OCI-LY1 (cell line): ENCODE measurements at regions not wholly inside any gene's neighbourhood (a gene's known extent, or its start where the extent isn't known, plus 50 kb on each side); places are given as distances from the start of the nearest gene placed in this dataset.

ENCODE experiments used
- CTCF ChIP-seq: fragments of 200-600 bp; sonication (generic), shearing (Covaris generic); IDR thresholded peaks from 2 replicates; pipeline ENCODE4 v1.5.1; 2017; ENCODE audit warnings: mild to moderate bottlenecking, antibody characterized with exemption, low read length, moderate library complexity, mixed read lengths
- EZH2 ChIP-seq: fragments of 200-600 bp; sonication (generic), shearing (Covaris generic); IDR thresholded peaks from 2 replicates; pipeline ENCODE4 v1.8.0; 2017; ENCODE audit warnings: borderline replicate concordance, mixed run types, mild to moderate bottlenecking, antibody characterized with exemption, low read length, moderate library complexity, mixed read lengths

GRCh38 chr13:69035771-69036170 is 1071.9 kb upstream of the ATXN8OS start:
- no peak for TF ChIP-seq CTCF
- TF ChIP-seq EZH2, result no peak
